ENCODE measurements at regions not wholly inside any gene's neighbourhood (a gene's known extent, or its start where the extent isn't known, plus 50 kb on each side); places are given as distances from the start of the nearest gene placed in this dataset.
"Not testable (repeated sequence)": the region's sequence is repeated elsewhere in the genome, so short reads cannot be mapped to it uniquely, and the experiment has no call there.

- no peak for DNase-seq (ENCODE audit: low spot score)
Observed at GRCh38 chr3:191518861-191519260, 57.9 kb downstream of the PYDC2 start.

GRCh38 chr3:191521055-191521454 is 60.1 kb downstream of the PYDC2 start:
- no peak for DNase-seq (ENCODE audit: low spot score)

- no peak for DNase-seq (ENCODE audit: low spot score)
Observed at GRCh38 chr3:191523148-191523547, 62.2 kb downstream of the PYDC2 start.

- DNase-seq (ENCODE audit: low spot score), result no peak
Observed at GRCh38 chr3:191528589-191528988, 67.6 kb downstream of the PYDC2 start.

- DNase-seq (ENCODE audit: low spot score), result no peak
Observed at GRCh38 chr3:191529992-191530391, 69.0 kb downstream of the PYDC2 start.

GRCh38 chr3:191531434-191531972 is 70.5 kb downstream of the PYDC2 start:
- DNase-seq (ENCODE audit: low spot score), result no peak

- no peak for DNase-seq (ENCODE audit: low spot score)
Observed at GRCh38 chr3:191543018-191543417, 82.1 kb downstream of the PYDC2 start.

GRCh38 chr3:191543897-191544296 is 82.9 kb downstream of the PYDC2 start:
- DNase-seq (ENCODE audit: low spot score), result no peak

GRCh38 chr3:191549357-191549756 is 88.4 kb downstream of the PYDC2 start:
- DNase-seq (ENCODE audit: low spot score), result no peak

GRCh38 chr3:191555037-191555436 is 94.1 kb downstream of the PYDC2 start:
- no peak for DNase-seq (ENCODE audit: low spot score)

GRCh38 chr3:191557322-191557721 is 96.4 kb downstream of the PYDC2 start:
- no peak for DNase-seq (ENCODE audit: low spot score)

GRCh38 chr3:191563722-191564121 is 102.8 kb downstream of the PYDC2 start:
- DNase-seq (ENCODE audit: low spot score), result no peak

GRCh38 chr3:191566469-191566868 is 105.5 kb downstream of the PYDC2 start:
- no peak for DNase-seq (ENCODE audit: low spot score)

GRCh38 chr3:191568206-191568605 is 107.2 kb downstream of the PYDC2 start:
- no peak for DNase-seq (ENCODE audit: low spot score)

- no peak for DNase-seq (ENCODE audit: low spot score)
Observed at GRCh38 chr3:191592105-191592504, 131.1 kb downstream of the PYDC2 start.

- DNase-seq (ENCODE audit: low spot score), result no peak
Observed at GRCh38 chr3:191593486-191593885, 132.5 kb downstream of the PYDC2 start.

GRCh38 chr3:191615511-191615910 is 154.5 kb downstream of the PYDC2 start:
- DNase-seq (ENCODE audit: low spot score), result not testable (repeated sequence)

GRCh38 chr3:191624299-191624698 is 163.3 kb downstream of the PYDC2 start:
- no peak for DNase-seq (ENCODE audit: low spot score)

- DNase-seq (ENCODE audit: low spot score), result no peak
Observed at GRCh38 chr3:191627064-191627463, 166.1 kb downstream of the PYDC2 start.

GRCh38 chr3:191628571-191628970 is 167.6 kb downstream of the PYDC2 start:
- DNase-seq (ENCODE audit: low spot score), result no peak

- no peak for DNase-seq (ENCODE audit: low spot score)
Observed at GRCh38 chr3:191631496-191631895, 170.5 kb downstream of the PYDC2 start.

GRCh38 chr3:191634902-191635301 is 173.9 kb downstream of the PYDC2 start:
- DNase-seq (ENCODE audit: low spot score), result no peak

- no peak for DNase-seq (ENCODE audit: low spot score)
Observed at GRCh38 chr3:191637611-191638010, 176.6 kb downstream of the PYDC2 start.

- DNase-seq (ENCODE audit: low spot score), result no peak
Observed at GRCh38 chr3:191641789-191642188, 180.8 kb downstream of the PYDC2 start.
